HG02588 (cell line): ENCODE measurements at regions not wholly inside any gene's neighbourhood (a gene's known extent, or its start where the extent isn't known, plus 50 kb on each side); places are given as distances from the start of the nearest gene placed in this dataset.
"Not testable (repeated sequence)": the region's sequence is repeated elsewhere in the genome, so short reads cannot be mapped to it uniquely, and the experiment has no call there.

Experiments used
- ATAC-seq: cut with Tn5 transposase; IDR thresholded peaks from one replicate; pipeline ENCODE4 v1.9.1; 2021; ENCODE audit warnings: mild to moderate bottlenecking, moderate library complexity; ENCODE audit not compliant: unreplicated experiment

- not testable (repeated sequence) for ATAC-seq
Measured at GRCh38 chr3:125790312-125790711, 178.7 kb upstream of the ROPN1B start.

DNA sequence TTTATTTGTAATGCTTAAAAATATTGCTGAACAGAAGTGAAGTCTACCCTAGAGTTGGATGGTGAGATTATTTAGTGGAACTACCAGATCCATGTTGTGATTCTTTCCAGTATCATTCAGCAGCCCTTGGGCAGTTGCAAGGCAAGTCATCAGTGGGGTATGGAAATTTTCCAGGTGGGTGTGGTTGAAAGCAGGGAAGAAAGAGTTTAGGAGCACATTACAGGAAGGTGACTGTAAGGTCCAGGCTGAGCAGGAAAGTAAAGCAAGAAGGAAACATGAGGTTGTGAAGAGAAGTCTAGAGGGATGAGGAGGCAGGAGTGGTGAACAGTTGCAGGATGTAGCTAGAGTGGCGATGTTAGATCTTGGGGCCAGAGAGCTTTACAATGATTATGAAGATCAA lies 178.0 kb upstream of the ROPN1B start:
- not testable (repeated sequence) for ATAC-seq

DNA sequence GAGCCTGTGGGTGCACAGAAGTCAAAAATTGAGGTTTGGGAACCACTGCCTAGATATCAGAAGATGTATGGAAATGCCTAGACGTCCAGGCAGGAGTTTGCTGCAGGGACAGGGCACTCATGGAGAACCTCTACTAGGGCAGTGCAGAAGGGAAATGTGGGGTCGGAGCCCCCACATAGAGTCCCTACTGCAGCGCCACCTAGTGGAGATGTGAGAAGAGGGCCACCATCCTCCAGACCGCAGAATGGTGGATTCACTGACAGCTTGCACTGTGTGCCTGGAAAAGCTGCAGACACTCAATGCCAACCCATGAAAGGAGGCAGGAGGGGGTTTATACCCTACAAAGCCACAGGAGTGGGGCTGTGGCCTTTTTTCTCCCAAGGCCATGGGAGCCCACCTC lies 159.0 kb upstream of the ROPN1B start:
- not testable (repeated sequence) for ATAC-seq

GRCh38 chr3:125822175-125822574 lies 146.8 kb upstream of the ROPN1B start:
- ATAC-seq = not testable (repeated sequence)

GRCh38 chr3:125831005-125831750 lies 137.8 kb upstream of the ROPN1B start:
- not testable (repeated sequence) for ATAC-seq

GRCh38 chr3:125835562-125835961 lies 133.4 kb upstream of the ROPN1B start:
- not testable (repeated sequence) for ATAC-seq

GRCh38 chr3:125836011-125836551 lies 132.9 kb upstream of the ROPN1B start:
- ATAC-seq = not testable (repeated sequence)

- ATAC-seq = not testable (repeated sequence)
Measured at GRCh38 chr3:125836786-125837185, 132.2 kb upstream of the ROPN1B start.

DNA sequence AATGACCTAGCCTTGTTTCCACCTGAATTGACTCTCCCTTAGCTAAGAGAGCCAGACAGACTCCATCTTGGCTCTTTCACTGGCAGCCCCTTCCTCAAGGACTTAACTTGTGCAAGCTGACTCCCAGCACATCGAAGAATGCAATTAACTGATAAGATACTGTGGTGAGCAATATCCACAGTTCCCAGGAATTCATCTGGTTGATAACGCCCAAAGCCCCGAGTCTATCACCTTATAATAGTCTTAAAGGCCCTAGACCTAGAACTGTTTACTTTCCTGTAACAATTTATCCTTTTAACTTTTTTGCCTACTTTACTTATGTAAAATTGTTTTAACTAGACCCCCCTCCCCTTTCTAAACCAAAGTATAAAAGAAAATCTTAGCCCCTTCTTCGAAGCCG lies 130.1 kb upstream of the ROPN1B start:
- ATAC-seq = not testable (repeated sequence)

DNA sequence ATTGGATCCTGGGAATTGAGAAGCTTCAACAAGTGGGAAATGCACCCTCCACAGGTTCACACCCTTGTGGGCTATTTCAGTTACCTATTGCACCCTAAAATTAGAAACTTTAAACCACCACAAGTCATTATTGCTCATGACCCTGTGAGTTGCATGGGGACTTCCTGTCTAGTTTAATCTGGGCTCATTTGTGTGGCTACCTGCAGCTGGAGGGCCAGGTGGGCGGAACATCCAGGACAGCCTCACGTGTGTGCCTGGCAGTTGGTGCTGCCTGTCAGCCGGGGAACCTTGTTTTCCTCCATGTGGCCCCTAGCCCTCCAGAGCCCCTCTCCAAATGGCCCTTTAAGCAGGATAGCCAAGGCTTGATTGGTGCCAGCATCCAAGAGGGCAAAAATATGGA lies 128.5 kb upstream of the ROPN1B start:
- ATAC-seq = not testable (repeated sequence)

DNA sequence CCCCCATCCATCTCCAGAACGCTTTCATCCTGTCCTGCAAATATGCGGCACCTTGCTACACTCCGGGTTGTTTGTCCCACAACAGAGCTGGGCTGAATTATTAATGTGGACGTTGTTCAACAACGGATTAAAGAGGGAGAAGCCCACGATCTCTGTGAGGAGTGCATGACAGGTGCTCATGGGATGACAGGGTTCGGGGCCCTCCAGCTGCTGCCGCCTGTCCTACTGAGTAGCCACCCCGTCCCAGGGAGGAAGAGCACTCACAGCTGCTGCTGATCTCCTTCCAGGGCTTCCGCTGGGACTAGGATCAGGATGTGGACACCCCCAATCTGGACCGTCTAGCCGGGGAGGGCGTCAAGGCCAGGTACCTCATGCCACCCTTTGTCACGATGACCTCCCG lies 121.0 kb upstream of the ROPN1B start:
- not testable (repeated sequence) for ATAC-seq

DNA sequence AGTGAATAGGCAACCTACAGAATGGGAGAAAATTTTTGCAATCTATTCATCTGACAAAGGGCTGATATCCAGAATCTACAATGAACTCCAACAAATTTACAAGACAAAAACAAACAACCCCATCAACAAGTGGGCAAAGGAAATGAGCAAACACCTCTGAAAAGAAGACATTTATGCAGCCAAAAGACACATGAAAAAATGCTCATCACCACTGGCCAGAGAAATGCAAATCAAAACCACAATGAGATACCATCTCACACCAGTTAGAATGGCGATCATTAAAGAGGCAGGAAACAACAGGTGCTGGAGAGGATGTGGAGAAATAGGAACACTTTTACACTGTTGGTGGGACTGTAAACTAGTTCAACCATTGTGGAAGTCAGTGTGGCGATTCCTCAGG lies 114.0 kb upstream of the ROPN1B start:
- not testable (repeated sequence) for ATAC-seq

- not testable (repeated sequence) for ATAC-seq
Measured at GRCh38 chr3:125860547-125860946, 108.4 kb upstream of the ROPN1B start.

GRCh38 chr3:125862841-125863254 lies 106.1 kb upstream of the ROPN1B start:
- ATAC-seq = not testable (repeated sequence)

DNA sequence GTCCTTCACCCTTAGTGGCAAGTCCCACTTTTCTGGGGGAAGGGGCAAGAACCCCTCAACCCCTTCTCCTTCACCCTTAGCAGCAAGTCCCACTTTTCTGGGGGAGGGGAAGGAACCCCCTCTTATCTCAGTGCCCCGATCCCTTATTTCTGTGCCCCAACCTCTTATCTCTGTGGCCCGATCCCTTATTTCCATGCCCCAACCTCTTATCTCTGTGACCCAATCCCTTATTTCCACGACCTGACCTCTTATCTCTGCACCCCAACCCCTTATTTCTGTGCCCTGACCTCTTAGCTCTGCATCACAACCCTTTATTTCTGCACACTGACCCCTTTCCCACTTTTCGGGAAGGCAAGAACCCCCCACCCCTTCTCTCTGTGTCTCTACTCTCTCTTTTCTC lies 104.4 kb upstream of the ROPN1B start:
- not testable (repeated sequence) for ATAC-seq

- ATAC-seq = not testable (repeated sequence)
Measured at GRCh38 chr3:125886006-125886405, 83.0 kb upstream of the ROPN1B start.

- ATAC-seq = not testable (repeated sequence)
Measured at GRCh38 chr3:125899181-125899580, 69.8 kb upstream of the ROPN1B start.

- ATAC-seq = not testable (repeated sequence)
Measured at GRCh38 chr3:125901473-125901872, 67.5 kb upstream of the ROPN1B start.

DNA sequence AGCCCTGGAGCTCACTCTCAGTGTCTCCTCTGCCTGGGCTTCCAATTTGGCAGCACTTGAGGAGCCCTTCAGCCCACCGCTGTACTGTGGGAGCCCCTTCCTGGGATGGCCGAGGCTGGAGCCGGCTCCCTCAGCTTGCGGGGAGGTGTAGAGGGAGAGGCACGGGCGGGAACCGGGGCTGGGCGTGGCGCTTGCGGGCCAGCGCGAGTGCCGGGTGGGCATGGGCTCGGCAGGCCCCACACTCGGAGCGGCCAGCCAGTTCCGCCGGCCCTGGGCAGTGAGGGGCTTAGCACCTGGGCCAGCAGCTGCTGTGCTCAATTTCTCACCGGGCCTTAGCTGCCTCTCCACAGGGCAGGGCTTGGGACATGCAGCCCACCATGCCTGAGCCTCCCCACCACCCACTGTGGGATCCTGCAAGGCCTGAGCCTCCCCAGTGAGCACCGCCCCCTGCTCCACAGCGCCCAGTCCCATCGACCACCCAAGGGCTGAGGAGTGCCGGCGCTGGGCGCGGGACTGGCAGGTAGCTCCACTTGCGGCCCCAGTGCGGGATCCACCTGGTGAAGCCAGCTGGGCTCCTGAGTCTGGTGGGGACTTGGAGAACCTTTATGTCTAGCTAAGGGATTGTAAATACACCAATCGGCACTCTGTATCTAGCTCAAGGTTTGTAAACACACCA lies 65.1 kb upstream of the ROPN1B start:
- ATAC-seq = not testable (repeated sequence)

GRCh38 chr3:125907279-125907678 lies 61.7 kb upstream of the ROPN1B start:
- not testable (repeated sequence) for ATAC-seq

DNA sequence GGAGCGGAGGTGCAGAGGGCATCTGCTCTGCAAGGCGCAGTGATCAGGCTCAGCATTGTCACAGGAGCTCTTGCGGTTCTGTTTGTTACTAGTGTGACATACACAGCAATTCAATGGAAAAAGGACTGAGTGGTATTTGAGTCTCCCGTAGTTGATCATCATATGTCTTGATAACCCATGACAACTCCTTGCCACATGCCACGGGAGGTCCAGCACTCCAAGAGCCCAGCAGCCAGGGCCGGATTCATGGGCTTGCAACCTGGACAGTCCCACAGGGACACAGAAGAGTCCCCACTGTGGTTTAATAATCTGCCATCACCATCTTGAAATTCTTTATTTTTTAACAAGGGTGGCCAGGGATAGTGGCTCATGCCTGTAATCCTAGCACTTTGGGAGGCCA lies 58.1 kb upstream of the ROPN1B start:
- ATAC-seq = not testable (repeated sequence)
